GM19099 (cell line): ENCODE measurements at regions not wholly inside any gene's neighbourhood (a gene's known extent, or its start where the extent isn't known, plus 50 kb on each side); places are given as distances from the start of the nearest gene placed in this dataset.

Source experiments
- POLR2A ChIP-seq: IDR thresholded peaks from 3 replicates; pipeline ENCODE4 v1.6.1; 2011; ENCODE audit warnings: low read depth; ENCODE audit not compliant: insufficient read length; ENCODE audit errors: extremely low read depth

GRCh38 chr11:119488256-119488995, 65.5 kb upstream of the THY1 start:
- TF ChIP-seq POLR2A = no peak

- TF ChIP-seq POLR2A = no peak
Measured at GRCh38 chr11:119486691-119487259, 63.8 kb upstream of the THY1 start.

GRCh38 chr11:119486016-119486415, 63.0 kb upstream of the THY1 start:
- no peak for TF ChIP-seq POLR2A

- no peak for TF ChIP-seq POLR2A
Measured at GRCh38 chr11:119484741-119485605, 62.0 kb upstream of the THY1 start.

GRCh38 chr11:119483881-119484371, 61.0 kb upstream of the THY1 start:
- TF ChIP-seq POLR2A = no peak

GRCh38 chr11:119483341-119483880, 60.4 kb upstream of the THY1 start:
- TF ChIP-seq POLR2A = no peak

GRCh38 chr11:119482521-119483011, 59.6 kb upstream of the THY1 start:
- no peak for TF ChIP-seq POLR2A

GRCh38 chr11:119481667-119482400, 58.9 kb upstream of the THY1 start:
- no peak for TF ChIP-seq POLR2A

- no peak for TF ChIP-seq POLR2A
Measured at GRCh38 chr11:119481021-119481666, 58.2 kb upstream of the THY1 start.

- TF ChIP-seq POLR2A = no peak
Measured at GRCh38 chr11:119480380-119481020, 57.5 kb upstream of the THY1 start.

GRCh38 chr11:119479685-119480275, 56.8 kb upstream of the THY1 start:
- TF ChIP-seq POLR2A = no peak

GRCh38 chr11:119478711-119479285, 55.8 kb upstream of the THY1 start:
- no peak for TF ChIP-seq POLR2A

GRCh38 chr11:119476666-119477331, 53.8 kb upstream of the THY1 start:
- TF ChIP-seq POLR2A = no peak

- TF ChIP-seq POLR2A = no peak
Measured at GRCh38 chr11:119476038-119476437, 53.1 kb upstream of the THY1 start.
